ENCODE measurements at regions not wholly inside any gene's neighbourhood (a gene's known extent, or its start where the extent isn't known, plus 50 kb on each side); places are given as distances from the start of the nearest gene placed in this dataset.

DNA sequence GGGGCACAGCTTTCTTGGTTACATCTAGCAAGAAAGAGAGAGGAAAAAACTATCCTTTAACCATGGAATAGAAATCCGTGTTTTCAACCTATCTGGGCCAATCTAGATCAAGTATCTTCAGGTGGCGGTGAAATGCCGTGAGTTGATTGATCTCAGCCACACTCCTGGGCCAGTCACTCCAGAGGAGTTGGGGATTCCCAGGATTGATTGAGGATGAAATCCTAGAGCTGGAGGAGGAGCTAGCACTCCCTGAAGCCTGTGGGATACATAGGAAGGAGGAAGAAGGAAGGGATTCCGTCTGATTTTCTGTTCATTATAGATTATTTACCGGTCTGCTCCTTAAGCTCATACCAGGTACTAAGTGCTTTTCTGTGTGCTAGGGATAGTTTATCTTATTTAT lies 106.3 kb upstream of the ARID2 start:
- TF ChIP-seq EP300 (IDR thresholded peaks at IDR 0.05) (no peak), CTCF (IDR thresholded peaks at IDR 0.05) (no peak), POLR2A (IDR thresholded peaks at IDR 0.05) (no peak)
- 84 to 96% methylated on average over 5 of the region's 5 CpGs for WGBS, 2 donors
- H3K27me3 ChIP-seq: no peaks in the 10 kb centered on the region
- H3K27ac ChIP-seq: no peak overlapping the region
- peaks cover 0 to 10% (median 0%) of the 10 kb centered on the region in 4 donors for H3K9me3 ChIP-seq
- no peaks in the 10 kb centered on the region for H3K36me3 ChIP-seq
- H3K4me3 ChIP-seq: no peak overlapping the region
- no peaks in the 10 kb centered on the region for H3K4me1 ChIP-seq
- DNase-seq (ENCODE audit: low spot score in 2 of 2): no peak

GRCh38 chr12:45623940-45624339 lies 105.6 kb upstream of the ARID2 start:
- H3K4me1 ChIP-seq: no peaks in the 10 kb centered on the region
- WGBS, 2 donors: 76 to 77% methylated on average over 2 of the region's 2 CpGs

GRCh38 chr12:45626965-45627364 lies 102.5 kb upstream of the ARID2 start:
- Histone ChIP-seq H3K36me3 (no peaks in the 10 kb centered on the region), H3K27me3 (no peaks in the 10 kb centered on the region), H3K27ac (no peak overlapping the region), H3K9me3 (peaks cover 0 to 2% (median 0%) of the 10 kb centered on the region in 4 donors), H3K4me1 (no peaks in the 10 kb centered on the region), H3K4me3 (no peak overlapping the region)
- DNase-seq (ENCODE audit: low spot score in 2 of 2): no peak
- no peak for TF ChIP-seq EP300 (IDR thresholded peaks at IDR 0.05)
- no peak for TF ChIP-seq POLR2A (IDR thresholded peaks at IDR 0.05)
- TF ChIP-seq CTCF (IDR thresholded peaks at IDR 0.05): no peak
- WGBS, 2 donors: 61 to 70% methylated on average over 2 of the region's 2 CpGs

More at GRCh38 chr12:45623940-45624339, 105.6 kb upstream of the ARID2 start:
- H3K4me3 ChIP-seq: no peak overlapping the region
- H3K27me3 ChIP-seq: no peaks in the 10 kb centered on the region
- no peak for DNase-seq (ENCODE audit: low spot score in 2 of 2)
- TF ChIP-seq EP300 (IDR thresholded peaks at IDR 0.05): no peak
- TF ChIP-seq POLR2A (IDR thresholded peaks at IDR 0.05): no peak
- TF ChIP-seq CTCF (IDR thresholded peaks at IDR 0.05): no peak
- H3K36me3 ChIP-seq: no peaks in the 10 kb centered on the region
- peaks cover 0 to 10% (median 0%) of the 10 kb centered on the region in 4 donors for H3K9me3 ChIP-seq
- no peak overlapping the region for H3K27ac ChIP-seq

GRCh38 chr12:45627407-45628069 lies 102.0 kb upstream of the ARID2 start:
- 69 to 73% methylated on average over 6 of the region's 6 CpGs for WGBS, 2 donors
- Histone ChIP-seq H3K27me3 (no peaks in the 10 kb centered on the region), H3K27ac (no peak overlapping the region), H3K4me3 (no peak overlapping the region), H3K36me3 (no peaks in the 10 kb centered on the region), H3K4me1 (no peaks in the 10 kb centered on the region), H3K9me3 (no peaks in the 10 kb centered on the region)
- TF ChIP-seq CTCF (IDR thresholded peaks at IDR 0.05) (no peak), POLR2A (IDR thresholded peaks at IDR 0.05) (no peak), EP300 (IDR thresholded peaks at IDR 0.05) (no peak)
- DNase-seq (ENCODE audit: low spot score in 2 of 2): no peak

DNA sequence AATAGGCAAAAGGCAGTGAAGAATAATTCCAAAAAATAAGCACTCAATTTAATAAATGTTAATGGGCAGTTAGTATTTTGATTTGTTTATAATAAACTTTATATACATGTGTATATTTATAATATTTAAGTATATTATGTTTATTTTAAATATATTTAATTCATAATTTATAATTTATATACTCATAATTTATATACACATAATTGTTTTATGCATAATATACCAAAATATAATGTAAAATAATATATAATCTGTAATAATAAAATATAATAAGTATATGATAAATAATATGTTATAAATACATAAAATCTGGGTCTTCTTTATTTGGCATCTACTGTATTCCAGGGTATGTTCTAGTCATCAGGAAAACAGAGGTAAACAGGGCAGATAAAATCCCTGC lies 100.2 kb upstream of the ARID2 start:
- Histone ChIP-seq H3K4me1 (no peaks in the 10 kb centered on the region), H3K27ac (no peak overlapping the region), H3K36me3 (no peaks in the 10 kb centered on the region), H3K27me3 (no peaks in the 10 kb centered on the region), H3K4me3 (no peak overlapping the region), H3K9me3 (no peaks in the 10 kb centered on the region)
- TF ChIP-seq CTCF (IDR thresholded peaks at IDR 0.05): no peak
- TF ChIP-seq POLR2A (IDR thresholded peaks at IDR 0.05): no peak
- TF ChIP-seq EP300 (IDR thresholded peaks at IDR 0.05): no peak
- no peak for DNase-seq (ENCODE audit: low spot score in 2 of 2)

All from tibial nerve (tissue), 4 donors.